H9 (cell line): ENCODE measurements at regions not wholly inside any gene's neighbourhood (a gene's known extent, or its start where the extent isn't known, plus 50 kb on each side); places are given as distances from the start of the nearest gene placed in this dataset.

Source experiments
- DNase-seq: peaks from one replicate; pipeline ENCODE4 v3.0.0-alpha.2; 2017
- H2AFZ ChIP-seq: one replicate; pipeline ENCODE4 v1.6.1; 2013; ENCODE audit warnings: mild to moderate bottlenecking, low read length, control low read depth, moderate library complexity
- H2AK5ac ChIP-seq: 2 replicates; pipeline ENCODE4 v1.6.1; 2013; ENCODE audit warnings: low read length, control low read depth, mixed read lengths; ENCODE audit not compliant: insufficient read length
- H2BK120ac ChIP-seq: one replicate; pipeline ENCODE4 v1.6.1; 2013; ENCODE audit warnings: low read depth, mild to moderate bottlenecking, low read length, control low read depth, inconsistent platforms; ENCODE audit not compliant: poor library complexity, severe bottlenecking
- H2BK12ac ChIP-seq: 2 replicates; pipeline ENCODE4 v1.6.1; 2013; ENCODE audit warnings: low read length, control low read depth, mixed read lengths, low read depth; ENCODE audit not compliant: insufficient read length
- H2BK15ac ChIP-seq: 2 replicates; pipeline ENCODE4 v1.6.1; 2013; ENCODE audit warnings: low read depth, low read length, control low read depth
- H2BK20ac ChIP-seq: one replicate; pipeline ENCODE4 v1.6.1; 2013; ENCODE audit warnings: low read depth, mild to moderate bottlenecking, low read length, control low read depth, inconsistent platforms; ENCODE audit not compliant: poor library complexity, severe bottlenecking
- H2BK5ac ChIP-seq: 2 replicates; pipeline ENCODE4 v1.6.1; 2013; ENCODE audit warnings: low read length, control low read depth, mixed read lengths; ENCODE audit not compliant: insufficient read length
- H3K14ac ChIP-seq: 2 replicates; pipeline ENCODE4 v1.6.1; 2013; ENCODE audit warnings: low read length, control low read depth; ENCODE audit not compliant: insufficient read depth
- H3K18ac ChIP-seq: 2 replicates; pipeline ENCODE4 v1.6.1; 2013; ENCODE audit warnings: low read depth, mild to moderate bottlenecking, mixed read lengths, low read length, control low read depth; ENCODE audit not compliant: insufficient read length
- H3K23ac ChIP-seq: 2 replicates; pipeline ENCODE4 v1.6.1; 2013; ENCODE audit warnings: low read length, control low read depth, mixed read lengths, low read depth; ENCODE audit not compliant: insufficient read length
- H3K23me2 ChIP-seq: 2 replicates; pipeline ENCODE4 v1.6.1; 2013; ENCODE audit warnings: low read depth, mild to moderate bottlenecking, mixed read lengths, low read length, control low read depth; ENCODE audit not compliant: insufficient read length, poor library complexity, severe bottlenecking
- H3K27ac ChIP-seq: 2 replicates; pipeline ENCODE4 v1.5.1; 2013; ENCODE audit warnings: low read length, control low read depth, mixed read lengths, low read depth; ENCODE audit not compliant: insufficient read length
- H3K27me3 ChIP-seq: 2 replicates; pipeline ENCODE4 v1.6.1; 2013; ENCODE audit warnings: low read length, control low read depth, inconsistent platforms; ENCODE audit not compliant: insufficient read depth
- H3K4ac ChIP-seq: 2 replicates; pipeline ENCODE4 v1.6.1; 2013; ENCODE audit warnings: low read depth, mild to moderate bottlenecking, control low read depth, inconsistent platforms, low read length, moderate library complexity
- H3K4me1 ChIP-seq: 2 replicates; pipeline ENCODE4 v1.6.1; 2013; ENCODE audit warnings: low read length, control low read depth, inconsistent platforms; ENCODE audit not compliant: insufficient read depth
- H3K4me2 ChIP-seq: 2 replicates; pipeline ENCODE4 v1.6.1; 2013; ENCODE audit warnings: low read length, control low read depth, mixed read lengths; ENCODE audit not compliant: insufficient read length, insufficient read depth
- H3K56ac ChIP-seq: 2 replicates; pipeline ENCODE4 v1.6.1; 2013; ENCODE audit warnings: low read depth, mild to moderate bottlenecking, mixed read lengths, low read length, control low read depth; ENCODE audit not compliant: insufficient read length
- H3K79me1 ChIP-seq: 2 replicates; pipeline ENCODE4 v1.6.1; 2013; ENCODE audit warnings: low read depth, mild to moderate bottlenecking, moderate library complexity, low read length, control low read depth, inconsistent platforms; ENCODE audit not compliant: insufficient read depth, poor library complexity, severe bottlenecking
- H3K79me2 ChIP-seq: 2 replicates; pipeline ENCODE4 v1.6.1; 2013; ENCODE audit warnings: low read length, control low read depth, inconsistent platforms; ENCODE audit not compliant: insufficient read depth
- H3K9ac ChIP-seq: 2 replicates; pipeline ENCODE4 v1.6.1; 2013; ENCODE audit warnings: low read length, control low read depth, mixed read lengths; ENCODE audit not compliant: insufficient read length; ENCODE audit errors: extremely low read depth
- H3K9me3 ChIP-seq: one replicate; pipeline ENCODE4 v1.6.1; 2013; ENCODE audit warnings: low read depth, low read length, inconsistent platforms; ENCODE audit not compliant: control insufficient read depth
- H3T11ph ChIP-seq: one replicate; pipeline ENCODE4 v1.6.1; 2013; ENCODE audit warnings: mild to moderate bottlenecking, low read length, control low read depth, inconsistent platforms
- H4K20me1 ChIP-seq: one replicate; pipeline ENCODE4 v1.6.1; 2013; ENCODE audit not compliant: control insufficient read depth, insufficient read length, insufficient read depth
- H4K5ac ChIP-seq: 2 replicates; pipeline ENCODE4 v1.6.1; 2013; ENCODE audit warnings: low read depth, mild to moderate bottlenecking, mixed read lengths, low read length, control low read depth; ENCODE audit not compliant: insufficient read length
- H4K8ac ChIP-seq: replicated peaks from 2 replicates; pipeline ENCODE4 v1.6.1; 2013; ENCODE audit warnings: low read length, control low read depth, mixed read lengths, low read depth; ENCODE audit not compliant: insufficient read length
- H4K91ac ChIP-seq: 2 replicates; pipeline ENCODE4 v1.6.1; 2013; ENCODE audit warnings: low read depth, mild to moderate bottlenecking, moderate library complexity, mixed read lengths, low read length, control low read depth; ENCODE audit not compliant: insufficient read length
- H3K27ac Mint-ChIP-seq, 3 experiments: 2 replicates in 2 of 3; 3 replicates in 1 of 3; pipeline ENCODE4 v1.8.0; 2020 to 2021; ENCODE audit warnings: mixed read lengths in 3 of 3, mild to moderate bottlenecking in 1 of 3, moderate library complexity in 1 of 3
- H3K27me3 Mint-ChIP-seq: 2 replicates; pipeline ENCODE4 v1.8.0; 2021; ENCODE audit warnings: low read depth, mild to moderate bottlenecking, moderate library complexity, mixed read lengths
- H3K36me3 Mint-ChIP-seq, 3 experiments: 2 replicates in 2 of 3; 3 replicates in 1 of 3; pipeline ENCODE4 v1.8.0; 2020 to 2021; ENCODE audit warnings: low read depth in 3 of 3, mixed read lengths in 3 of 3; ENCODE audit not compliant: insufficient read depth in 1 of 3
- H3K4me1 Mint-ChIP-seq, 2 experiments: 2 replicates each; pipeline ENCODE4 v1.8.0; 2020; ENCODE audit warnings: mixed read lengths in 2 of 2
- H3K4me3 Mint-ChIP-seq, 2 experiments: 2 replicates in 1 of 2; 3 replicates in 1 of 2; pipeline ENCODE4 v1.8.0; 2020 to 2021; ENCODE audit warnings: mild to moderate bottlenecking in 2 of 2, mixed read lengths in 2 of 2, moderate library complexity in 1 of 2
- H3K9me3 Mint-ChIP-seq, 2 experiments: 2 replicates in 1 of 2; 3 replicates in 1 of 2; pipeline ENCODE4 v1.8.0; 2020; ENCODE audit warnings: mild to moderate bottlenecking in 2 of 2, mixed read lengths in 2 of 2, moderate library complexity in 1 of 2
- WGBS: extraction: QIAGEN DNeasy Blood & Tissue Kit; methylation state at CpG from one replicate; pipeline ENCODE4 v1.1.7; 2013; ENCODE audit warnings: missing lambda C conversion rate, low lambda C conversion rate, mixed read lengths; ENCODE audit not compliant: insufficient read length; ENCODE audit errors: extremely low coverage; 5-methylcytosine and 5-hydroxymethylcytosine counted together
- TF ChIP-seq, protein P1 (sequence below): fragments of 200-600 bp; sonication (generic); conservative IDR thresholded peaks from 3 replicates; pipeline ENCODE4 v1.8.0; 2021; ENCODE audit warnings: antibody characterized with exemption, mild to moderate bottlenecking

DNA sequence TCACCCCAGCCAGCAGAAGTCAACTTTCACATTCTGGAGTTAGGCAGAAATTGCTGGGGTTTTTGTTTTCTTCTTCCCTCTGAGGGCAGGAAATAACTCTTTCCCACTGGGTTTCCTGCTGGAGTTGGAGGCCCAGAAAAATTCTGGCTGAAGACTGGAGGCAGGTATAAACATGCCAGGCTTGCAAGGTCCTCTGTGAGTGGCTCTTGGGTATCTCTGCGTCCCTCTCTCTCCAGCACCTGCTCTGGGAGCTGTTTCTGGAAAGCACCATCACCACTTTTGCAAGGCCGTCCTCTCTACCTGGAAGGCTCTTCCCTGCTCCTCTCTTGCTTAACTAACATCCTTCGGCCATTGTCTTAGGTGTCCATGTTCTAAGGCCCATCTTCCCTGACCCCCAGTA, 91.0 kb downstream of the MCFD2 start:
- H3K9me3 ChIP-seq: no peaks in the 10 kb centered on the region
- H3K27me3 Mint-ChIP-seq: peaks cover 1% of the 10 kb centered on the region; the same call in 1 of the 2 replicates
- no peaks in the 10 kb centered on the region for H3K4me1 ChIP-seq
- H3K18ac ChIP-seq: no peak overlapping the region
- no peak overlapping the region for H3K23ac ChIP-seq
- no peak overlapping the region for H3K4ac ChIP-seq
- H3K9ac ChIP-seq: no peak overlapping the region
- no peak overlapping the region for H3T11ph ChIP-seq
- H3K79me1 ChIP-seq: no peaks in the 10 kb centered on the region
- H4K8ac ChIP-seq: no peak overlapping the region
- no peak overlapping the region for H2BK12ac ChIP-seq
- H3K79me2 ChIP-seq: no peaks in the 10 kb centered on the region
- no peak overlapping the region for H2BK20ac ChIP-seq
- H3K14ac ChIP-seq: no peak overlapping the region
- no peak overlapping the region for H2BK120ac ChIP-seq
- H2BK15ac ChIP-seq: no peak overlapping the region
- no peaks in the 10 kb centered on the region for H3K27me3 ChIP-seq
- no peak overlapping the region for H3K4me2 ChIP-seq
- no CpG with 5 or more reads among the region's 3 CpGs for WGBS
- H2AK5ac ChIP-seq: no peak overlapping the region
- H3K9me3 Mint-ChIP-seq: peaks cover 2 to 3% of the 10 kb centered on the region in 2 experiments; a peak in 4 of 5 replicates
- no peaks in the 10 kb centered on the region; a peak in 1 of 7 replicates for H3K36me3 Mint-ChIP-seq
- no peak overlapping the region for H3K56ac ChIP-seq
- no peaks in the 10 kb centered on the region for H4K20me1 ChIP-seq
- H3K27ac ChIP-seq: no peak overlapping the region
- no peak for DNase-seq
- no peak overlapping the region for H2AFZ ChIP-seq
- H3K4me3 Mint-ChIP-seq: no peak overlapping the region
- H3K27ac Mint-ChIP-seq: no peak overlapping the region
- no peak overlapping the region for H4K91ac ChIP-seq
- H3K23me2 ChIP-seq: no peaks in the 10 kb centered on the region
- H3K4me1 Mint-ChIP-seq: peaks cover 5 to 9% of the 10 kb centered on the region in 2 experiments
- no peak overlapping the region for H4K5ac ChIP-seq
- TF ChIP-seq, protein P1, sequence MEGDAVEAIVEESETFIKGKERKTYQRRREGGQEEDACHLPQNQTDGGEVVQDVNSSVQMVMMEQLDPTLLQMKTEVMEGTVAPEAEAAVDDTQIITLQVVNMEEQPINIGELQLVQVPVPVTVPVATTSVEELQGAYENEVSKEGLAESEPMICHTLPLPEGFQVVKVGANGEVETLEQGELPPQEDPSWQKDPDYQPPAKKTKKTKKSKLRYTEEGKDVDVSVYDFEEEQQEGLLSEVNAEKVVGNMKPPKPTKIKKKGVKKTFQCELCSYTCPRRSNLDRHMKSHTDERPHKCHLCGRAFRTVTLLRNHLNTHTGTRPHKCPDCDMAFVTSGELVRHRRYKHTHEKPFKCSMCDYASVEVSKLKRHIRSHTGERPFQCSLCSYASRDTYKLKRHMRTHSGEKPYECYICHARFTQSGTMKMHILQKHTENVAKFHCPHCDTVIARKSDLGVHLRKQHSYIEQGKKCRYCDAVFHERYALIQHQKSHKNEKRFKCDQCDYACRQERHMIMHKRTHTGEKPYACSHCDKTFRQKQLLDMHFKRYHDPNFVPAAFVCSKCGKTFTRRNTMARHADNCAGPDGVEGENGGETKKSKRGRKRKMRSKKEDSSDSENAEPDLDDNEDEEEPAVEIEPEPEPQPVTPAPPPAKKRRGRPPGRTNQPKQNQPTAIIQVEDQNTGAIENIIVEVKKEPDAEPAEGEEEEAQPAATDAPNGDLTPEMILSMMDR: no peak
- no peak overlapping the region for H2BK5ac ChIP-seq
